Spleen (tissue), 11 donors: ENCODE measurements at regions not wholly inside any gene's neighbourhood (a gene's known extent, or its start where the extent isn't known, plus 50 kb on each side); places are given as distances from the start of the nearest gene placed in this dataset.

ENCODE experiments used
- DNase-seq: peaks from one replicate; pipeline ENCODE4 v3.0.0-alpha.2; 2020
- H3K27ac ChIP-seq, 8 donors: fragments of 200-600 bp; sonication (generic) in 7 of 8; 1 replicate in 4 of 8; 2 replicates in 4 of 8; pipeline versions ENCODE4 v1.5.0 to v1.8.0; 2016 to 2021; ENCODE audit warnings: inconsistent platforms in 4 of 8, mild to moderate bottlenecking in 4 of 8, moderate library complexity in 1 of 8
- H3K27me3 ChIP-seq, 7 donors: fragments of 200-600 bp; sonication (generic) in 6 of 7; replicated peaks in 1 of 7; 1 replicate in 4 of 7; 2 replicates in 3 of 7; pipeline versions ENCODE4 v1.5.0 to v1.8.0; 2016 to 2021; ENCODE audit warnings: inconsistent platforms in 3 of 7, mild to moderate bottlenecking in 1 of 7
- H3K36me3 ChIP-seq, 6 donors: fragments of 200-600 bp; sonication (generic) in 5 of 6; 1 replicate in 4 of 6; 2 replicates in 2 of 6; pipeline versions ENCODE4 v1.5.0 to v1.8.0; 2016 to 2021; ENCODE audit warnings: inconsistent platforms in 2 of 6
- H3K4me1 ChIP-seq, 6 donors: fragments of 200-600 bp; sonication (generic) in 5 of 6; 1 replicate in 3 of 6; 2 replicates in 3 of 6; pipeline versions ENCODE4 v1.5.0 to v1.8.0; 2016 to 2021; ENCODE audit warnings: inconsistent platforms in 3 of 6
- H3K4me3 ChIP-seq, 8 donors: fragments of 200-600 bp; sonication (generic) in 7 of 8; 1 replicate in 4 of 8; 2 replicates in 4 of 8; pipeline versions ENCODE4 v1.5.0 to v1.8.0; 2016 to 2021; ENCODE audit warnings: inconsistent platforms in 4 of 8, mild to moderate bottlenecking in 4 of 8, moderate library complexity in 2 of 8
- H3K9me3 ChIP-seq, 8 donors: fragments of 200-600 bp; sonication (generic) in 7 of 8; 1 replicate in 4 of 8; 2 replicates in 4 of 8; pipeline versions ENCODE4 v1.5.0 to v1.8.0; 2016 to 2021; ENCODE audit warnings: inconsistent platforms in 4 of 8
- CTCF ChIP-seq, 11 experiments: fragments of 200-600 bp in 7 of 11; fragments of 450-650 bp in 4 of 11; sonication (generic) in 4 of 11; IDR thresholded peaks in 8 of 11; conservative IDR thresholded peaks in 3 of 11; 1 replicate in 7 of 11; 2 replicates in 4 of 11; pipeline versions ENCODE4 v1.4.0 to v1.8.0; 2016 to 2021; ENCODE audit warnings: antibody characterized with exemption in 11 of 11, inconsistent platforms in 4 of 11, mild to moderate bottlenecking in 1 of 11
- POLR2A ChIP-seq, 3 donors: fragments of 450-650 bp; IDR thresholded peaks; one replicate each; pipeline ENCODE4 v1.5.1; 2017; ENCODE audit warnings: antibody characterized with exemption in 3 of 3, mild to moderate bottlenecking in 1 of 3
- POLR2AphosphoS5 ChIP-seq, 3 donors: sonication (generic); formaldehyde crosslinking; IDR thresholded peaks; one replicate each; pipeline ENCODE4 v1.5.1; 2017; ENCODE audit warnings: antibody characterized with exemption in 3 of 3
- WGBS, 5 donors: extraction: QIAGEN DNeasy Blood & Tissue Kit in 3 of 5; methylation state at CpG; one replicate each; pipeline versions ENCODE4 v1.1.5 to v1.1.7; 2013 to 2018; 5-methylcytosine and 5-hydroxymethylcytosine counted together
- intact Hi-C: fragments of 100-400 bp; cut with DNase I; formaldehyde crosslinking; loops from one replicate; pipeline ENCODE4 v1.15.0; 2023; ENCODE audit warnings: low total_unique reads
- donor health status: healthy with polysubstance abuse.
- donor health status: DM: no; HTN: no; CAD: no; lungs with moderate emphysema.
- donor health status: DM: no; HTN: no; CAD: no.
- donor health status: Bipolar disorder and iron deficiency.
- donor health status: healthy.
- donor health status: DM: no; HTN: no; CAD: no.
- donor health status: DM: yes; HTN: yes; CAD: no.

GRCh38 chr3:168442502-168442901 lies 346.8 kb upstream of the GOLIM4 start:
- intact Hi-C loops: no loop called here
- no peak for DNase-seq
- Histone ChIP-seq H3K36me3 (no peaks in the 10 kb centered on the region), H3K4me3 (no peak overlapping the region), H3K4me1 (no peaks in the 10 kb centered on the region), H3K27ac (no peak overlapping the region), H3K9me3 (no peaks in the 10 kb centered on the region), H3K27me3 (no peaks in the 10 kb centered on the region)
- WGBS, 5 donors: 65 to 80% (median 71%) methylated on average over 2 of the region's 2 CpGs
- no peak for TF ChIP-seq POLR2A (IDR thresholded peaks at IDR 0.05)
- TF ChIP-seq POLR2AphosphoS5 (IDR thresholded peaks at IDR 0.05): no peak
- no peak for TF ChIP-seq CTCF (IDR thresholded peaks at IDR 0.05 in 8 of 11, conservative IDR thresholded peaks at IDR 0.05 in 3 of 11)

- TF ChIP-seq POLR2AphosphoS5 (IDR thresholded peaks at IDR 0.05) (no peak), POLR2A (IDR thresholded peaks at IDR 0.05) (no peak), CTCF (IDR thresholded peaks at IDR 0.05 in 8 of 11, conservative IDR thresholded peaks at IDR 0.05 in 3 of 11) (no peak)
- Histone ChIP-seq H3K36me3 (no peaks in the 10 kb centered on the region), H3K27ac (no peak overlapping the region), H3K9me3 (no peaks in the 10 kb centered on the region), H3K27me3 (no peaks in the 10 kb centered on the region), H3K4me3 (no peak overlapping the region), H3K4me1 (no peaks in the 10 kb centered on the region)
- no peak for DNase-seq
- intact Hi-C loops: no loop called here
- WGBS, 5 donors: 60 to 88% (median 77%) methylated on average over 1 of the region's 1 CpG
Measured at GRCh38 chr3:168436245-168436724, 340.6 kb upstream of the GOLIM4 start.

GRCh38 chr3:168431491-168431890 lies 335.8 kb upstream of the GOLIM4 start:
- no peaks in the 10 kb centered on the region for H3K4me1 ChIP-seq
- no peaks in the 10 kb centered on the region for H3K36me3 ChIP-seq
- H3K27ac ChIP-seq: no peak overlapping the region
- WGBS, 5 donors: 58 to 67% (median 62%) methylated on average over 2 of the region's 2 CpGs
- DNase-seq: no peak
- H3K9me3 ChIP-seq: no peaks in the 10 kb centered on the region
- H3K4me3 ChIP-seq: no peak overlapping the region
- no peak for TF ChIP-seq POLR2AphosphoS5 (IDR thresholded peaks at IDR 0.05)
- no peaks in the 10 kb centered on the region for H3K27me3 ChIP-seq
- intact Hi-C loops: no loop called here

GRCh38 chr3:168427835-168428475 lies 332.2 kb upstream of the GOLIM4 start:
- intact Hi-C loops: no loop called here

More at GRCh38 chr3:168427835-168428475, 332.2 kb upstream of the GOLIM4 start:
- Histone ChIP-seq H3K9me3 (no peaks in the 10 kb centered on the region), H3K4me1 (no peaks in the 10 kb centered on the region), H3K27ac (no peak overlapping the region), H3K4me3 (no peak overlapping the region), H3K27me3 (no peaks in the 10 kb centered on the region), H3K36me3 (no peaks in the 10 kb centered on the region)
- 4 to 19% (median 9%) methylated on average over 1 of the region's 1 CpG for WGBS, 5 donors
- no peak for TF ChIP-seq POLR2A (IDR thresholded peaks at IDR 0.05)
- TF ChIP-seq CTCF (IDR thresholded peaks at IDR 0.05 in 8 of 11, conservative IDR thresholded peaks at IDR 0.05 in 3 of 11): no peak
- no peak for TF ChIP-seq POLR2AphosphoS5 (IDR thresholded peaks at IDR 0.05)
- no peak for DNase-seq
